IMR-90 (cell line): ENCODE measurements at regions not wholly inside any gene's neighbourhood (a gene's known extent, or its start where the extent isn't known, plus 50 kb on each side); places are given as distances from the start of the nearest gene placed in this dataset.

ENCODE experiments used
- ATAC-seq: fragments of 200-7000 bp; cut with Tn5 transposase; 2 replicates; pipeline ENCODE4 v1.9.1; 2020; ENCODE audit warnings: low read depth, mild to moderate bottlenecking, moderate library complexity
- BruUV-seq: library from RNA; stranded (reverse); fragments of 400-500 nt; replicated peaks from 2 replicates; lab custom pipeline; 2021; lab: Mats Ljungman, UMichigan
- CTCF ChIA-PET: fragments of 300-600 bp; formaldehyde crosslinking; extraction: SDS; loops from one replicate; lab custom pipeline; 2021; ENCODE audit warnings: antibody characterized with exemption; lab: Yijun Ruan, JAX
- POLR2A ChIA-PET: fragments of 300-600 bp; sonication (Branson Sonifier 250); formaldehyde crosslinking; loops from one replicate; lab custom pipeline; 2022; ENCODE audit warnings: antibody characterized with exemption; ENCODE audit not compliant: unreplicated experiment; lab: Charles Lee
- DNase-seq: peaks from one replicate; pipeline ENCODE4 v3.0.0; 2013
- H2AFZ ChIP-seq: replicated peaks from 2 replicates; pipeline ENCODE3; 2013; ENCODE audit warnings: low read length, mild to moderate bottlenecking; ENCODE audit not compliant: poor library complexity
- H2AK5ac ChIP-seq: 2 replicates; pipeline ENCODE4 v1.6.1; 2013; ENCODE audit warnings: low read depth, low read length, inconsistent platforms
- H2AK9ac ChIP-seq: replicated peaks from 2 replicates; pipeline ENCODE3; 2013; ENCODE audit warnings: mild to moderate bottlenecking, low read depth, low read length, moderate library complexity; ENCODE audit not compliant: poor library complexity
- H2BK120ac ChIP-seq: 2 replicates; pipeline ENCODE4 v1.6.1; 2013; ENCODE audit warnings: low read depth, low read length, inconsistent platforms
- H2BK15ac ChIP-seq: 3 replicates; pipeline ENCODE4 v1.6.1; 2013; ENCODE audit warnings: low read depth, low read length, inconsistent platforms
- H2BK20ac ChIP-seq: 2 replicates; pipeline ENCODE4 v1.6.1; 2013; ENCODE audit warnings: low read depth, mild to moderate bottlenecking, inconsistent platforms, low read length, moderate library complexity
- H2BK5ac ChIP-seq: 2 replicates; pipeline ENCODE4 v1.6.1; 2013; ENCODE audit warnings: mild to moderate bottlenecking, low read depth, low read length, inconsistent platforms; ENCODE audit not compliant: poor library complexity, severe bottlenecking
- H3K14ac ChIP-seq: replicated peaks from 2 replicates; pipeline ENCODE4 v1.6.1; 2013; ENCODE audit warnings: low read depth, low read length, inconsistent platforms
- H3K18ac ChIP-seq: 2 replicates; pipeline ENCODE4 v1.6.1; 2013; ENCODE audit warnings: low read depth, low read length, control low read depth
- H3K23ac ChIP-seq: 2 replicates; pipeline ENCODE4 v1.6.1; 2013; ENCODE audit warnings: low read depth, low read length, inconsistent platforms
- H3K27ac ChIP-seq: 2 replicates; pipeline ENCODE4 v1.5.1; 2013; ENCODE audit warnings: mild to moderate bottlenecking, control low read depth, low read length; ENCODE audit not compliant: insufficient read depth
- H3K27me3 ChIP-seq: 2 replicates; pipeline ENCODE4 v1.6.1; 2013; ENCODE audit warnings: low read length; ENCODE audit not compliant: control insufficient read depth, insufficient read depth
- H3K36me3 ChIP-seq: 2 replicates; pipeline ENCODE4 v1.6.1; 2013; ENCODE audit warnings: low read length, mixed read lengths; ENCODE audit not compliant: control insufficient read depth, insufficient read depth
- H3K4ac ChIP-seq: 2 replicates; pipeline ENCODE4 v1.6.1; 2013; ENCODE audit warnings: low read depth, low read length, inconsistent platforms
- H3K4me1 ChIP-seq: 2 replicates; pipeline ENCODE4 v1.6.1; 2013; ENCODE audit warnings: low read length, mixed read lengths; ENCODE audit not compliant: control insufficient read depth, insufficient read depth
- H3K4me2 ChIP-seq: 2 replicates; pipeline ENCODE4 v1.6.1; 2013; ENCODE audit warnings: low read depth, mild to moderate bottlenecking, control low read depth, low read length, moderate library complexity
- H3K4me3 ChIP-seq: 2 replicates; pipeline ENCODE4 v1.5.1; 2013; ENCODE audit warnings: low read depth, mild to moderate bottlenecking, control low read depth, low read length, moderate library complexity; ENCODE audit not compliant: insufficient read depth
- H3K56ac ChIP-seq: 2 replicates; pipeline ENCODE4 v1.6.1; 2013; ENCODE audit warnings: low read length, inconsistent platforms; ENCODE audit not compliant: insufficient read depth; ENCODE audit errors: extremely low read depth
- H3K79me1 ChIP-seq, 2 experiments: 2 replicates each; pipeline ENCODE4 v1.6.1; 2013; ENCODE audit warnings: low read length in 2 of 2, inconsistent platforms in 1 of 2, low read depth in 1 of 2
- H3K9ac ChIP-seq: 2 replicates; pipeline ENCODE4 v1.6.1; 2013; ENCODE audit warnings: low read depth, low read length, control low read depth
- H3K9me1 ChIP-seq: 2 replicates; pipeline ENCODE4 v1.6.1; 2013; ENCODE audit warnings: low read length, inconsistent platforms; ENCODE audit not compliant: insufficient read depth
- H3K9me3 ChIP-seq: 2 replicates; pipeline ENCODE4 v1.6.1; 2013; ENCODE audit warnings: low read length; ENCODE audit not compliant: control insufficient read depth, insufficient read depth
- H4K20me1 ChIP-seq: 2 replicates; pipeline ENCODE4 v1.6.1; 2013; ENCODE audit warnings: low read length, inconsistent platforms; ENCODE audit not compliant: insufficient read depth
- H4K5ac ChIP-seq: 2 replicates; pipeline ENCODE4 v1.6.1; 2013; ENCODE audit warnings: mild to moderate bottlenecking, low read depth, low read length, control low read depth
- H4K8ac ChIP-seq, 2 experiments: 2 replicates each; pipeline ENCODE4 v1.6.1; 2013; ENCODE audit warnings: low read depth in 2 of 2, low read length in 2 of 2, control low read depth in 1 of 2, inconsistent platforms in 1 of 2
- H4K91ac ChIP-seq: 2 replicates; pipeline ENCODE4 v1.6.1; 2013; ENCODE audit warnings: low read depth, low read length, inconsistent platforms; ENCODE audit not compliant: insufficient read depth
- MAFK ChIP-seq: IDR thresholded peaks from 2 replicates; pipeline ENCODE4 v1.6.1; 2012; ENCODE audit warnings: low read depth, low read length, improper control_type of control experiment
- SMC3 ChIP-seq: fragments of 150-350 bp; IDR thresholded peaks from 2 replicates; pipeline ENCODE4 v1.6.1; 2016; ENCODE audit warnings: low read depth, mild to moderate bottlenecking, antibody characterized with exemption, low read length, moderate library complexity
- WGBS, 2 experiments: methylation state at CpG; one replicate each; pipeline versions ENCODE4 v1.1.5 to v1.1.7; 2013; ENCODE audit warnings: missing lambda C conversion rate in 2 of 2; ENCODE audit not compliant: insufficient read length in 1 of 2; ENCODE audit errors: extremely low coverage in 2 of 2; 5-methylcytosine and 5-hydroxymethylcytosine counted together
- dilution Hi-C: fragments of 300-500 bp; cut with HindIII; formaldehyde crosslinking; loops from one replicate; pipeline ENCODE4 v1.14.3; 2018; ENCODE audit warnings: low sequenced_read_pairs; ENCODE audit not compliant: unreplicated experiment
- in situ Hi-C: fragments of 300-500 bp; cut with MboI; formaldehyde crosslinking; loops from 3 replicates; pipeline ENCODE4 v1.14.3; 2019; ENCODE audit warnings: low sequenced_read_pairs, inconsistent platforms, mixed read lengths
- intact Hi-C: fragments of 100-400 bp; cut with micrococcal nuclease; formaldehyde crosslinking; loops from 2 replicates; pipeline ENCODE4 v1.10.0; 2022
- TF ChIP-seq, protein P1 (sequence below): fragments of 150-350 bp; IDR thresholded peaks from 2 replicates; pipeline ENCODE4 v1.6.1; 2017; ENCODE audit warnings: mild to moderate bottlenecking, antibody characterized with exemption, low read length, low read depth
- TF ChIP-seq, protein P2 (sequence below): conservative IDR thresholded peaks from 2 replicates; pipeline ENCODE4 v1.5.1; 2012; ENCODE audit warnings: mild to moderate bottlenecking, low read depth, low read length, improper control_type of control experiment
- TF ChIP-seq, protein P3 (sequence below): fragments of 150-350 bp; IDR thresholded peaks from 2 replicates; pipeline ENCODE4 v1.6.1; 2016; ENCODE audit warnings: low read depth, mild to moderate bottlenecking, low read length, moderate library complexity, borderline replicate concordance

DNA sequence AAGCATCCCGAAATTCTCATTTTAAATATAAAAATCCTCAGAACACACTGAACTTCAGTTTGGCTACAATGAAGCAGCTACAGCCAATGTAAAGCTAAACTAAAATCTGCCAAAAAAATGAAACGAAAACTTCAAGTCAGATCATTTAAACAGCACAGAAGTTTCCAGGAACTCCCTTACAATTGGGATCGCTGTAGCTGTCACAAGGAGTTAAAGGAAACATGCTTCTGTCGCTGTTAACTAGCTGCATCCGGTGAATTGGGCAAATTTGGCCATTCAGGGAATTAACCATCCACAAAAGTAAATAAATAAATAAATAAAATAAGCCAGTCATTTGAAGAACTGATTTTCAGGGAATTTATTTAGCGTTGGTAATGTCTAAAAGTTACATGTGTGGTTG lies 77.0 kb upstream of the PEG3 start:
- TF ChIP-seq SMC3 (no peak), MAFK (no peak)
- TF ChIP-seq, protein P1, sequence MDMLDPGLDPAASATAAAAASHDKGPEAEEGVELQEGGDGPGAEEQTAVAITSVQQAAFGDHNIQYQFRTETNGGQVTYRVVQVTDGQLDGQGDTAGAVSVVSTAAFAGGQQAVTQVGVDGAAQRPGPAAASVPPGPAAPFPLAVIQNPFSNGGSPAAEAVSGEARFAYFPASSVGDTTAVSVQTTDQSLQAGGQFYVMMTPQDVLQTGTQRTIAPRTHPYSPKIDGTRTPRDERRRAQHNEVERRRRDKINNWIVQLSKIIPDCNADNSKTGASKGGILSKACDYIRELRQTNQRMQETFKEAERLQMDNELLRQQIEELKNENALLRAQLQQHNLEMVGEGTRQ: no peak
- TF ChIP-seq, protein P2, sequence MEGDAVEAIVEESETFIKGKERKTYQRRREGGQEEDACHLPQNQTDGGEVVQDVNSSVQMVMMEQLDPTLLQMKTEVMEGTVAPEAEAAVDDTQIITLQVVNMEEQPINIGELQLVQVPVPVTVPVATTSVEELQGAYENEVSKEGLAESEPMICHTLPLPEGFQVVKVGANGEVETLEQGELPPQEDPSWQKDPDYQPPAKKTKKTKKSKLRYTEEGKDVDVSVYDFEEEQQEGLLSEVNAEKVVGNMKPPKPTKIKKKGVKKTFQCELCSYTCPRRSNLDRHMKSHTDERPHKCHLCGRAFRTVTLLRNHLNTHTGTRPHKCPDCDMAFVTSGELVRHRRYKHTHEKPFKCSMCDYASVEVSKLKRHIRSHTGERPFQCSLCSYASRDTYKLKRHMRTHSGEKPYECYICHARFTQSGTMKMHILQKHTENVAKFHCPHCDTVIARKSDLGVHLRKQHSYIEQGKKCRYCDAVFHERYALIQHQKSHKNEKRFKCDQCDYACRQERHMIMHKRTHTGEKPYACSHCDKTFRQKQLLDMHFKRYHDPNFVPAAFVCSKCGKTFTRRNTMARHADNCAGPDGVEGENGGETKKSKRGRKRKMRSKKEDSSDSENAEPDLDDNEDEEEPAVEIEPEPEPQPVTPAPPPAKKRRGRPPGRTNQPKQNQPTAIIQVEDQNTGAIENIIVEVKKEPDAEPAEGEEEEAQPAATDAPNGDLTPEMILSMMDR: no peak
- TF ChIP-seq, protein P3, sequence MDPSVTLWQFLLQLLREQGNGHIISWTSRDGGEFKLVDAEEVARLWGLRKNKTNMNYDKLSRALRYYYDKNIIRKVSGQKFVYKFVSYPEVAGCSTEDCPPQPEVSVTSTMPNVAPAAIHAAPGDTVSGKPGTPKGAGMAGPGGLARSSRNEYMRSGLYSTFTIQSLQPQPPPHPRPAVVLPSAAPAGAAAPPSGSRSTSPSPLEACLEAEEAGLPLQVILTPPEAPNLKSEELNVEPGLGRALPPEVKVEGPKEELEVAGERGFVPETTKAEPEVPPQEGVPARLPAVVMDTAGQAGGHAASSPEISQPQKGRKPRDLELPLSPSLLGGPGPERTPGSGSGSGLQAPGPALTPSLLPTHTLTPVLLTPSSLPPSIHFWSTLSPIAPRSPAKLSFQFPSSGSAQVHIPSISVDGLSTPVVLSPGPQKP: no peak
- ATAC-seq (no peak), DNase-seq (no peak)
- WGBS, 2 experiments: no CpG with 5 or more reads among the region's 6 CpGs
- no peak overlapping the region for H4K8ac ChIP-seq
- H3K56ac ChIP-seq: no peak overlapping the region
- H4K20me1 ChIP-seq: no peaks in the 10 kb centered on the region
- H2AK5ac ChIP-seq: no peak overlapping the region
- H3K4me2 ChIP-seq: no peak overlapping the region
- H2BK120ac ChIP-seq: no peak overlapping the region
- dilution Hi-C loops: no loop called here
- H2AFZ ChIP-seq: no peak overlapping the region
- BruUV-seq: no TSS peak
- no peak overlapping the region for H2BK20ac ChIP-seq
- H3K14ac ChIP-seq: no peak overlapping the region
- CTCF ChIA-PET: no interaction called here
- no peaks in the 10 kb centered on the region for H3K36me3 ChIP-seq
- no peak overlapping the region for H3K4ac ChIP-seq
- H3K23ac ChIP-seq: no peak overlapping the region
- H2BK5ac ChIP-seq: no peak overlapping the region
- in situ Hi-C loops: no loop called here
- no peak overlapping the region for H3K4me3 ChIP-seq
- H3K4me1 ChIP-seq: no peaks in the 10 kb centered on the region
- POLR2A ChIA-PET: no interaction called here
- no peak overlapping the region for H2BK15ac ChIP-seq
- H3K18ac ChIP-seq: no peak overlapping the region
- no peak overlapping the region for H4K91ac ChIP-seq
- no peak overlapping the region for H3K9ac ChIP-seq
- H2AK9ac ChIP-seq: no peak overlapping the region
- H3K79me1 ChIP-seq: no peaks in the 10 kb centered on the region
- H3K27me3 ChIP-seq: no peaks in the 10 kb centered on the region
- no peak overlapping the region for H3K27ac ChIP-seq
- intact Hi-C loops: no loop called here
- no peaks in the 10 kb centered on the region for H3K9me1 ChIP-seq
- peaks cover 29% of the 10 kb centered on the region for H3K9me3 ChIP-seq
- no peak overlapping the region for H4K5ac ChIP-seq
